ENCODE measurements at regions not wholly inside any gene's neighbourhood (a gene's known extent, or its start where the extent isn't known, plus 50 kb on each side); places are given as distances from the start of the nearest gene placed in this dataset.

DNA sequence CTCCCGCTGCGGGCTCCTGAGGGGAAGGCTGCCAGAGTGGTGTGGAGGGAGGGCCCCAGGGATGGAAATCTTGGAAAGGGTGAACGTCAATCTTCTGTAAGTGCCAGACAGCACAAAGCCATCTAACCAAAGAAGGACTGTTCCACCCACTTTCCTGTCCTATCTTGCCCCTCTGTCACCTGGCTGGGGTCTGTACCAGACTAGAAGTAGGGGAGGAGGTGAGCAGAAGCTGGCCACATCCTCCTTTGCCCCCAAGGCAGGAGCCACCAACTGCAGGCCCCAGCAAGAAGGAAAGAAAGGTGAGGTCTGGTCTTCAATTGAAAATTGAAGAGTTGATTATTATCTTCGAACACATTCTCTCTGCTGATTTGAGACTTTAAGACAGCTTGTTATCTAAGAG is 214.4 kb upstream of the LEF1 start:
- no peak for TF ChIP-seq SP1 (IDR thresholded peaks at IDR 0.05)
- TF ChIP-seq L3MBTL2 (conservative IDR thresholded peaks at IDR 0.05): no peak
- TF ChIP-seq, protein P1, sequence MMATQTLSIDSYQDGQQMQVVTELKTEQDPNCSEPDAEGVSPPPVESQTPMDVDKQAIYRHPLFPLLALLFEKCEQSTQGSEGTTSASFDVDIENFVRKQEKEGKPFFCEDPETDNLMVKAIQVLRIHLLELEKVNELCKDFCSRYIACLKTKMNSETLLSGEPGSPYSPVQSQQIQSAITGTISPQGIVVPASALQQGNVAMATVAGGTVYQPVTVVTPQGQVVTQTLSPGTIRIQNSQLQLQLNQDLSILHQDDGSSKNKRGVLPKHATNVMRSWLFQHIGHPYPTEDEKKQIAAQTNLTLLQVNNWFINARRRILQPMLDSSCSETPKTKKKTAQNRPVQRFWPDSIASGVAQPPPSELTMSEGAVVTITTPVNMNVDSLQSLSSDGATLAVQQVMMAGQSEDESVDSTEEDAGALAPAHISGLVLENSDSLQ (IDR thresholded peaks at IDR 0.05): no peak
- TF ChIP-seq FOXK2 (IDR thresholded peaks at IDR 0.05): no peak
- no peak for TF ChIP-seq ZNF384 (IDR thresholded peaks at IDR 0.05)
- TF ChIP-seq FOXA1 (IDR thresholded peaks at IDR 0.05): no peak
- TF ChIP-seq ELF4 (IDR thresholded peaks at IDR 0.05): no peak
- no peak for TF ChIP-seq FOXM1 (IDR thresholded peaks at IDR 0.05; ENCODE audit: borderline replicate concordance)
- no peak for TF ChIP-seq TARDBP (IDR thresholded peaks at IDR 0.05)
- TF ChIP-seq BHLHE40 (IDR thresholded peaks at IDR 0.05; ENCODE audit: borderline replicate concordance): no peak
